Activated CD8-positive, alpha-beta T cell treated with anti-CD3 and anti-CD28 coated beads, Interleukin-2, amount 10 ng/mL, durations not matched to agents 7 days and 5 days (primary cell): ENCODE measurements at regions not wholly inside any gene's neighbourhood (a gene's known extent, or its start where the extent isn't known, plus 50 kb on each side); places are given as distances from the start of the nearest gene placed in this dataset.

Experiments used
- ATAC-seq: fragments of 150-1000 bp; cut with Tn5 transposase; one replicate; pipeline ENCODE4 v1.10.0; 2021; ENCODE audit warnings: moderate library complexity
- CTCF ChIA-PET: fragments of 350-600 bp; sonication (Branson Sonifier 250); formaldehyde crosslinking; loops from one replicate; lab custom pipeline; 2021; ENCODE audit warnings: antibody characterized with exemption; lab: Charles Lee
- POLR2A ChIA-PET: fragments of 350-600 bp; sonication (Branson Sonifier 250); formaldehyde crosslinking; loops from one replicate; lab custom pipeline; 2021; ENCODE audit warnings: antibody characterized with exemption; lab: Charles Lee
- DNase-seq: peaks from one replicate; pipeline ENCODE4 v3.0.0-alpha.2; 2020
- H3K27ac Mint-ChIP-seq: one replicate; pipeline ENCODE4 v1.8.0; 2021; ENCODE audit warnings: mild to moderate bottlenecking, mixed read lengths
- H3K27me3 Mint-ChIP-seq: one replicate; pipeline ENCODE4 v1.8.0; 2021; ENCODE audit warnings: low read depth, mixed read lengths
- H3K36me3 Mint-ChIP-seq: one replicate; pipeline ENCODE4 v1.8.0; 2021; ENCODE audit warnings: low read depth, mixed read lengths
- H3K4me1 Mint-ChIP-seq: one replicate; pipeline ENCODE4 v1.8.0; 2021; ENCODE audit warnings: low read depth, mixed read lengths
- H3K4me3 Mint-ChIP-seq: one replicate; pipeline ENCODE4 v1.8.0; 2021; ENCODE audit warnings: mild to moderate bottlenecking, mixed read lengths
- H3K9me3 Mint-ChIP-seq: one replicate; pipeline ENCODE4 v1.8.0; 2022; ENCODE audit warnings: mixed read lengths; ENCODE audit not compliant: insufficient read depth

GRCh38 chr9:27939186-27939585, 365.9 kb upstream of the C9orf72 start:
- H3K9me3 Mint-ChIP-seq: no peaks in the 10 kb centered on the region
- ChIA-PET POLR2A (no interaction called here), CTCF (no interaction called here)
- H3K27ac Mint-ChIP-seq: no peak overlapping the region
- H3K36me3 Mint-ChIP-seq: no peaks in the 10 kb centered on the region
- DNase-seq (no peak), ATAC-seq (no peak)
- H3K4me1 Mint-ChIP-seq: no peaks in the 10 kb centered on the region
- H3K4me3 Mint-ChIP-seq: no peak overlapping the region
- H3K27me3 Mint-ChIP-seq: no peaks in the 10 kb centered on the region

DNA sequence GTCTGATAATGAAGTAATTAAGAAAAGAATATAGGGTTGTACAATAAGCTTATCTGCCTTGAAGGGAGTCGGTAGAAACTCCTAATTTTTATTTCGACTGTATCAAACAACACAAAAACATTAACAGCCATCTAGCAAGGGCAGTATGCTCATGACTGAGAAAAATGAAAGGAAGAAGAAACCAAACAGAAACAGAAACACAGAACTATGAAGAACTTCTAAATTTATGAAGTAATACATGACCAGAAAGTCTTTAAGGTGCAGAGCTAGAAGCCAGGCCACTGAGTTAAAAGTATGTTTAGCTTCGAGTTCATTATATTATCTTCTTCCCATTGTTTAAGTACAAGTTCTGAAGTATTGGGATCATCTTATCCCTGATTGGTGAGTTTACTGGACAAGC, 367.3 kb upstream of the C9orf72 start:
- Mint-ChIP-seq H3K36me3 (no peaks in the 10 kb centered on the region), H3K4me3 (no peak overlapping the region), H3K27me3 (no peaks in the 10 kb centered on the region), H3K9me3 (no peaks in the 10 kb centered on the region), H3K4me1 (no peaks in the 10 kb centered on the region), H3K27ac (no peak overlapping the region)
- DNase-seq: no peak
- ChIA-PET POLR2A (no interaction called here), CTCF (no interaction called here)
- ATAC-seq: no peak

DNA sequence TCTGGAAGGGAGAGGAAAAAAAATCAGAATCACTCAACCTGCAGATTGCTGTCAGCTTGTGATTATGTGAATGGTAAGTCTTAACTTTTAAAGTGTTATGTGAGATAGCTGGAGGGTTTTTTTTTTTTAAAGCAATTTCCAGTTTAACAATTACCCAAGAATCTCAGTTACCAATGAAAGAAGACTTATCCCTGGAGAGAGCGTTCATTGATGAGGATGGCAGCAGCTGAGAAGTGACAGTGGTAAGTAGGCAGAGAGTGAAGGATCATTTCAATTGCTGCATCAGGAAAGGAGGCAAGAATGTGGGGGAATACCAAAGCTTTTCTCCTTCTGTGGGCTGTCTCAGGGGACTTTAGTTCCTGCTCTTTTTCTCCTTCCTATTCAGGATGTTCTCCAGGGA, 370.2 kb upstream of the C9orf72 start:
- no peaks in the 10 kb centered on the region for H3K36me3 Mint-ChIP-seq
- ChIA-PET CTCF (no interaction called here), POLR2A (no interaction called here)
- no peak overlapping the region for H3K27ac Mint-ChIP-seq
- no peak for ATAC-seq
- no peaks in the 10 kb centered on the region for H3K4me1 Mint-ChIP-seq
- DNase-seq: no peak
- no peaks in the 10 kb centered on the region for H3K9me3 Mint-ChIP-seq
- H3K4me3 Mint-ChIP-seq: no peak overlapping the region
- no peaks in the 10 kb centered on the region for H3K27me3 Mint-ChIP-seq

- ATAC-seq (no peak), DNase-seq (no peak)
- H3K36me3 Mint-ChIP-seq: no peaks in the 10 kb centered on the region
- no peaks in the 10 kb centered on the region for H3K27me3 Mint-ChIP-seq
- H3K27ac Mint-ChIP-seq: no peak overlapping the region
- H3K9me3 Mint-ChIP-seq: no peaks in the 10 kb centered on the region
- H3K4me3 Mint-ChIP-seq: no peak overlapping the region
- CTCF ChIA-PET: no interaction called here
- POLR2A ChIA-PET: no interaction called here
- no peaks in the 10 kb centered on the region for H3K4me1 Mint-ChIP-seq
Measured at GRCh38 chr9:27945386-27945785, 372.1 kb upstream of the C9orf72 start.

- no peaks in the 10 kb centered on the region for H3K4me1 Mint-ChIP-seq
- ChIA-PET CTCF (no interaction called here), POLR2A (no interaction called here)
- no peak overlapping the region for H3K27ac Mint-ChIP-seq
- H3K9me3 Mint-ChIP-seq: no peaks in the 10 kb centered on the region
- no peak overlapping the region for H3K4me3 Mint-ChIP-seq
- DNase-seq (no peak), ATAC-seq (no peak)
- H3K27me3 Mint-ChIP-seq: no peaks in the 10 kb centered on the region
- H3K36me3 Mint-ChIP-seq: no peaks in the 10 kb centered on the region
Measured at GRCh38 chr9:27950382-27950781, 377.1 kb upstream of the C9orf72 start.

DNA sequence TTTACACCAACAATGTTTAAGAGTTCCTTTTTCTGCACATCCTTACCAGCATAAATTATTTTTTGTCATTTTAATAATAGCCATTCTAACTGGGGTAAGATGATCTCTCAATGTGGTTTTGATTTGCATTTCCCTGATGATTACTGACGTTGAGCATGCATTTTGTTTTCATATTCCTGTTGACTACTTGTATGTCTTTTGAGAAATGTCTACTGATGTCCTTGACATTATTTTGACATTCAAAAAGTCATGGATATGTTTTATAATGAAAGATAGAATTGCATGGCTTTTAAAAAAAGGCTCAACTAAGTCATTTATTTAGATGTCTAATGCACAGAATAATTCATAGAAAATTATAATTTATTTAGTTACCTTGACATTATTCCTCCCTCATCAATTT, 381.6 kb upstream of the C9orf72 start:
- POLR2A ChIA-PET: no interaction called here
- no peak overlapping the region for H3K27ac Mint-ChIP-seq
- no peak for ATAC-seq

GRCh38 chr9:27963836-27964235, 390.6 kb upstream of the C9orf72 start:
- H3K4me1 Mint-ChIP-seq: no peaks in the 10 kb centered on the region
- peaks cover 5% of the 10 kb centered on the region for H3K9me3 Mint-ChIP-seq
- no peak for ATAC-seq
- H3K27me3 Mint-ChIP-seq: no peaks in the 10 kb centered on the region
- ChIA-PET POLR2A (no interaction called here), CTCF (no interaction called here)
- H3K36me3 Mint-ChIP-seq: no peaks in the 10 kb centered on the region
- H3K27ac Mint-ChIP-seq: no peak overlapping the region
- H3K4me3 Mint-ChIP-seq: no peak overlapping the region
- no peak for DNase-seq

More for the DNA sequence above, 381.6 kb upstream of the C9orf72 start:
- CTCF ChIA-PET: no interaction called here
- Mint-ChIP-seq H3K9me3 (no peaks in the 10 kb centered on the region), H3K4me3 (no peak overlapping the region), H3K27me3 (no peaks in the 10 kb centered on the region), H3K36me3 (no peaks in the 10 kb centered on the region), H3K4me1 (no peaks in the 10 kb centered on the region)
- DNase-seq: no peak

- POLR2A ChIA-PET: no interaction called here
Measured at GRCh38 chr9:27967210-27967609, 393.9 kb upstream of the C9orf72 start.

GRCh38 chr9:27977931-27978330, 404.6 kb upstream of the C9orf72 start:
- POLR2A ChIA-PET: no interaction called here
- CTCF ChIA-PET: no interaction called here
- Mint-ChIP-seq H3K27me3 (peaks cover 2% of the 10 kb centered on the region), H3K4me1 (no peaks in the 10 kb centered on the region), H3K4me3 (no peak overlapping the region), H3K36me3 (no peaks in the 10 kb centered on the region), H3K27ac (no peak overlapping the region), H3K9me3 (no peaks in the 10 kb centered on the region)
- ATAC-seq (no peak), DNase-seq (no peak)

More at GRCh38 chr9:27967210-27967609, 393.9 kb upstream of the C9orf72 start:
- DNase-seq: no peak
- ATAC-seq: no peak
- Mint-ChIP-seq H3K36me3 (no peaks in the 10 kb centered on the region), H3K9me3 (peaks cover 5% of the 10 kb centered on the region), H3K27me3 (no peaks in the 10 kb centered on the region), H3K4me1 (no peaks in the 10 kb centered on the region), H3K4me3 (no peak overlapping the region), H3K27ac (no peak overlapping the region)
- CTCF ChIA-PET: no interaction called here

GRCh38 chr9:27985714-27986113, 412.4 kb upstream of the C9orf72 start:
- Mint-ChIP-seq H3K27ac (no peak overlapping the region), H3K4me1 (no peaks in the 10 kb centered on the region), H3K9me3 (no peaks in the 10 kb centered on the region), H3K36me3 (no peaks in the 10 kb centered on the region), H3K4me3 (no peak overlapping the region), H3K27me3 (no peaks in the 10 kb centered on the region)
- ATAC-seq: no peak
- POLR2A ChIA-PET: no interaction called here
- no peak for DNase-seq
- CTCF ChIA-PET: no interaction called here

- no peaks in the 10 kb centered on the region for H3K4me1 Mint-ChIP-seq
- H3K27me3 Mint-ChIP-seq: no peaks in the 10 kb centered on the region
- ATAC-seq: no peak
- H3K36me3 Mint-ChIP-seq: no peaks in the 10 kb centered on the region
- no peak overlapping the region for H3K27ac Mint-ChIP-seq
- ChIA-PET POLR2A (no interaction called here), CTCF (interaction anchor here (0.6 kb wide), 1 partner anchor 102 kb away, joined by 3 read pairs; no protein-coding TSS in a partner anchor)
- H3K4me3 Mint-ChIP-seq: no peak overlapping the region
- no peaks in the 10 kb centered on the region for H3K9me3 Mint-ChIP-seq
- DNase-seq: no peak
Measured at GRCh38 chr9:27990524-27990923, 417.2 kb upstream of the C9orf72 start.

- no peak overlapping the region for H3K4me3 Mint-ChIP-seq
- CTCF ChIA-PET: no interaction called here
- POLR2A ChIA-PET: no interaction called here
- H3K9me3 Mint-ChIP-seq: no peaks in the 10 kb centered on the region
- no peaks in the 10 kb centered on the region for H3K36me3 Mint-ChIP-seq
- H3K4me1 Mint-ChIP-seq: no peaks in the 10 kb centered on the region
- ATAC-seq: no peak
- H3K27me3 Mint-ChIP-seq: no peaks in the 10 kb centered on the region
- no peak for DNase-seq
- no peak overlapping the region for H3K27ac Mint-ChIP-seq
Measured at GRCh38 chr9:27991221-27991620, 417.9 kb upstream of the C9orf72 start.

DNA sequence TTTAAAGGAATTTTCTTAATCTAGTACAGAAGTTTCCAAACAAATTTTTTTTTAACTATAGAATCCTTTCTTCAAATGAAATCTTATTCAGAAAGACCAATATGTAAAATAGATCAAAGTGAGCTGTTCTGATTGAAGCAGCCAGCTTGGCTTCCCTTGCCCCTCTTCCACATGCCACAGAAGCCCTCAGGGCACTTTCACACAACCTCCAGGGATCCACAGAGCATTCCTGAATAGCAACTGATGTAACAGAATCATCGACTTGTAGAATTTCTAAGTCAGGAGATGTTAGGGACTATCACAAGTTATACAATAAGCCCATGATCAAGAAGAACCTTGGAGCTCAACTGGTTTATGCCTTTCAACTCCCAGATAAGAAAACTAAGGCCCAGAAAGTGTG, 427.8 kb upstream of the C9orf72 start:
- POLR2A ChIA-PET: no interaction called here
- H3K4me3 Mint-ChIP-seq: no peak overlapping the region
- H3K27me3 Mint-ChIP-seq: no peaks in the 10 kb centered on the region
- no peaks in the 10 kb centered on the region for H3K9me3 Mint-ChIP-seq
- CTCF ChIA-PET: no interaction called here
- H3K4me1 Mint-ChIP-seq: no peaks in the 10 kb centered on the region
- ATAC-seq (no peak), DNase-seq (no peak)
- no peaks in the 10 kb centered on the region for H3K36me3 Mint-ChIP-seq
- no peak overlapping the region for H3K27ac Mint-ChIP-seq
